NT2/D1 (cell line): ENCODE measurements at regions not wholly inside any gene's neighbourhood (a gene's known extent, or its start where the extent isn't known, plus 50 kb on each side); places are given as distances from the start of the nearest gene placed in this dataset.
"Not testable (repeated sequence)": the region's sequence is repeated elsewhere in the genome, so short reads cannot be mapped to it uniquely, and the experiment has no call there.

Experiments used
- DNase-seq: peaks from one replicate; pipeline ENCODE4 v3.0.0-alpha.2; 2011; ENCODE audit warnings: low read depth, low spot score
- H3K27me3 ChIP-seq: 2 replicates; pipeline ENCODE4 v1.6.0; 2011; ENCODE audit warnings: mild to moderate bottlenecking; ENCODE audit not compliant: insufficient read length, insufficient read depth
- H3K36me3 ChIP-seq: 2 replicates; pipeline ENCODE4 v1.6.1; 2011; ENCODE audit warnings: mild to moderate bottlenecking, low read length, mixed read lengths; ENCODE audit not compliant: insufficient read depth, insufficient read length
- H3K4me1 ChIP-seq: 2 replicates; pipeline ENCODE4 v1.5.1; 2011; ENCODE audit not compliant: insufficient read depth, insufficient read length
- H3K4me3 ChIP-seq: 2 replicates; pipeline ENCODE4 v1.5.1; 2011; ENCODE audit warnings: low read depth; ENCODE audit not compliant: insufficient read length
- H3K9ac ChIP-seq: 2 replicates; pipeline ENCODE4 v1.6.0; 2011; ENCODE audit warnings: low read depth; ENCODE audit not compliant: insufficient read length
- H3K9me3 ChIP-seq: 2 replicates; pipeline ENCODE4 v1.5.1; 2011; ENCODE audit warnings: mild to moderate bottlenecking, low read length; ENCODE audit not compliant: insufficient read depth

- H3K9me3 ChIP-seq, H3K27me3 ChIP-seq, H3K36me3 ChIP-seq, H3K9ac ChIP-seq, DNase-seq, H3K4me3 ChIP-seq, H3K4me1 ChIP-seq: not testable (repeated sequence)
Observed at GRCh38 chr2:242111954-242112353, 242.4 kb downstream of the RTP5 start.

- not testable (repeated sequence) for H3K9me3 ChIP-seq, H3K4me3 ChIP-seq, DNase-seq, H3K27me3 ChIP-seq, H3K36me3 ChIP-seq, H3K4me1 ChIP-seq, H3K9ac ChIP-seq
Observed at GRCh38 chr2:242113492-242113891, 244.0 kb downstream of the RTP5 start.

GRCh38 chr2:242116676-242117075 lies 247.1 kb downstream of the RTP5 start:
- H3K4me1 ChIP-seq, H3K4me3 ChIP-seq, H3K9me3 ChIP-seq, H3K27me3 ChIP-seq, DNase-seq, H3K9ac ChIP-seq, H3K36me3 ChIP-seq: not testable (repeated sequence)

- not testable (repeated sequence) for DNase-seq, H3K4me3 ChIP-seq, H3K27me3 ChIP-seq, H3K9me3 ChIP-seq, H3K36me3 ChIP-seq, H3K4me1 ChIP-seq, H3K9ac ChIP-seq
Observed at GRCh38 chr2:242117305-242117704, 247.8 kb downstream of the RTP5 start.

GRCh38 chr2:242119682-242120081 lies 250.2 kb downstream of the RTP5 start:
- not testable (repeated sequence) for H3K4me3 ChIP-seq, H3K4me1 ChIP-seq, H3K36me3 ChIP-seq, H3K27me3 ChIP-seq, DNase-seq, H3K9me3 ChIP-seq, H3K9ac ChIP-seq

GRCh38 chr2:242130682-242131081 lies 261.2 kb downstream of the RTP5 start:
- H3K9ac ChIP-seq, H3K36me3 ChIP-seq, H3K9me3 ChIP-seq, H3K27me3 ChIP-seq, DNase-seq, H3K4me3 ChIP-seq, H3K4me1 ChIP-seq: not testable (repeated sequence)

GRCh38 chr2:242159921-242160320 lies 290.4 kb downstream of the RTP5 start:
- H3K27me3 ChIP-seq, DNase-seq, H3K36me3 ChIP-seq, H3K9ac ChIP-seq, H3K4me3 ChIP-seq, H3K9me3 ChIP-seq, H3K4me1 ChIP-seq: not testable (repeated sequence)

GRCh38 chr2:242165115-242165514 lies 295.6 kb downstream of the RTP5 start:
- H3K4me1 ChIP-seq, H3K9ac ChIP-seq, H3K36me3 ChIP-seq, H3K4me3 ChIP-seq, H3K9me3 ChIP-seq, H3K27me3 ChIP-seq, DNase-seq: not testable (repeated sequence)

GRCh38 chr2:242171290-242171689 lies 301.8 kb downstream of the RTP5 start:
- not testable (repeated sequence) for H3K27me3 ChIP-seq, H3K9me3 ChIP-seq, H3K36me3 ChIP-seq, H3K9ac ChIP-seq, H3K4me3 ChIP-seq, H3K4me1 ChIP-seq, DNase-seq
